MM.1S (cell line): ENCODE measurements at regions not wholly inside any gene's neighbourhood (a gene's known extent, or its start where the extent isn't known, plus 50 kb on each side); places are given as distances from the start of the nearest gene placed in this dataset.

Experiments
- DNase-seq: peaks from one replicate; pipeline ENCODE4 v3.0.0-alpha.2; 2015
- H2AFZ ChIP-seq: fragments of 300-600 bp; sonication (generic); 2 replicates; pipeline ENCODE4 v1.6.0; 2016; ENCODE audit warnings: antibody characterized with exemption, low read length
- H3F3A ChIP-seq: fragments of 300-600 bp; sonication (generic); 2 replicates; pipeline ENCODE4 v1.6.1; 2016; ENCODE audit warnings: mild to moderate bottlenecking, antibody characterized with exemption, low read length, moderate library complexity, mixed read lengths; ENCODE audit not compliant: insufficient read depth
- H3K27ac ChIP-seq: fragments of 300-600 bp; sonication (generic); 2 replicates; pipeline ENCODE4 v1.5.1; 2016; ENCODE audit warnings: mild to moderate bottlenecking, low read length
- H3K27me3 ChIP-seq: fragments of 300-600 bp; sonication (generic); replicated peaks from 2 replicates; pipeline ENCODE4 v1.6.0; 2016; ENCODE audit warnings: low read length; ENCODE audit not compliant: insufficient read depth
- H3K36me3 ChIP-seq: fragments of 300-600 bp; sonication (generic); replicated peaks from 2 replicates; pipeline ENCODE4 v1.6.1; 2016; ENCODE audit warnings: mild to moderate bottlenecking, low read length, mixed read lengths; ENCODE audit not compliant: insufficient read depth
- H3K4me1 ChIP-seq: fragments of 300-600 bp; sonication (generic); 2 replicates; pipeline ENCODE4 v1.6.1; 2016; ENCODE audit warnings: low read length, mixed read lengths
- H3K4me2 ChIP-seq: fragments of 300-600 bp; sonication (generic); 2 replicates; pipeline ENCODE4 v1.6.0; 2016; ENCODE audit warnings: low read depth, low read length
- H3K4me3 ChIP-seq: fragments of 300-600 bp; sonication (generic); 2 replicates; pipeline ENCODE4 v1.5.1; 2016; ENCODE audit warnings: low read length, mixed read lengths
- H3K79me2 ChIP-seq: fragments of 300-600 bp; sonication (generic); 2 replicates; pipeline ENCODE4 v1.6.1; 2016; ENCODE audit warnings: mixed run types, low read length, mixed read lengths
- H3K9ac ChIP-seq: fragments of 300-600 bp; sonication (generic); 2 replicates; pipeline ENCODE4 v1.6.1; 2016; ENCODE audit warnings: low read length, mixed read lengths
- H3K9me2 ChIP-seq: fragments of 300-600 bp; sonication (generic); replicated peaks from 2 replicates; pipeline ENCODE4 v1.6.1; 2016; ENCODE audit warnings: mild to moderate bottlenecking, low read length, mixed read lengths; ENCODE audit not compliant: insufficient read depth
- H3K9me3 ChIP-seq: fragments of 300-600 bp; sonication (generic); replicated peaks from 2 replicates; pipeline ENCODE4 v1.6.1; 2016; ENCODE audit warnings: mild to moderate bottlenecking, low read length, mixed read lengths; ENCODE audit not compliant: insufficient read depth
- H4K20me1 ChIP-seq: fragments of 300-600 bp; sonication (generic); 2 replicates; pipeline ENCODE4 v1.6.1; 2016; ENCODE audit warnings: mild to moderate bottlenecking, low read length, moderate library complexity, mixed read lengths; ENCODE audit not compliant: insufficient read depth
- EZH2 ChIP-seq: fragments of 300-600 bp; sonication (generic); optimal IDR thresholded peaks from 2 replicates; pipeline ENCODE3; 2017; ENCODE audit warnings: low read depth, mild to moderate bottlenecking, antibody characterized with exemption, low read length, mixed read lengths
- EZH2phosphoT487 ChIP-seq: fragments of 300-600 bp; sonication (generic); IDR thresholded peaks from 2 replicates; pipeline ENCODE4 v1.6.1; 2018; ENCODE audit warnings: antibody characterized with exemption, low read length
- TF ChIP-seq, protein P1 (sequence below): fragments of 300-600 bp; sonication (generic); IDR thresholded peaks from 2 replicates; pipeline ENCODE4 v1.5.1; 2016; ENCODE audit warnings: antibody characterized with exemption, low read length, mixed read lengths

DNA sequence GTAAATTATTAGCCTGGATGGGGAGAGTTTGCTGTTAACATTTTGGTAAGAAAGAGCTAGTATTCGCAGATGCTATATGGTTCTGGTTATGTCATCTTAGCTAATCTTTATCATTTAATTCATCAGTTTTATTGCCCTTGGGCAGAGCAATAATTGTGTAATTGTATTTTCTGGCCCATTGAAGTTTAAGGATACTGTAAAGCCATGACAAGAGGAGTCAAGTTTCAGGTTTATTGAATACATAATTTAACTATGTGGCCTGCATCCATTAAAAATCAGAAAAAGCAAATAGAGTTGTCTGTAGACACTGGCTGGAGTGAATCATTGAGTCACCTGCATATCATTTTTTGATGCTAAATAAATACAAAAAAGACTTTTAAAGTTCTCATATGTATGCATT is 255.8 kb downstream of the PRELID2 start:
- H3K4me3 ChIP-seq, result no peak overlapping the region
- no peaks in the 10 kb centered on the region for H3K9me3 ChIP-seq
- H4K20me1 ChIP-seq, result no peaks in the 10 kb centered on the region
- H2AFZ ChIP-seq, result no peak overlapping the region
- TF ChIP-seq, protein P1, sequence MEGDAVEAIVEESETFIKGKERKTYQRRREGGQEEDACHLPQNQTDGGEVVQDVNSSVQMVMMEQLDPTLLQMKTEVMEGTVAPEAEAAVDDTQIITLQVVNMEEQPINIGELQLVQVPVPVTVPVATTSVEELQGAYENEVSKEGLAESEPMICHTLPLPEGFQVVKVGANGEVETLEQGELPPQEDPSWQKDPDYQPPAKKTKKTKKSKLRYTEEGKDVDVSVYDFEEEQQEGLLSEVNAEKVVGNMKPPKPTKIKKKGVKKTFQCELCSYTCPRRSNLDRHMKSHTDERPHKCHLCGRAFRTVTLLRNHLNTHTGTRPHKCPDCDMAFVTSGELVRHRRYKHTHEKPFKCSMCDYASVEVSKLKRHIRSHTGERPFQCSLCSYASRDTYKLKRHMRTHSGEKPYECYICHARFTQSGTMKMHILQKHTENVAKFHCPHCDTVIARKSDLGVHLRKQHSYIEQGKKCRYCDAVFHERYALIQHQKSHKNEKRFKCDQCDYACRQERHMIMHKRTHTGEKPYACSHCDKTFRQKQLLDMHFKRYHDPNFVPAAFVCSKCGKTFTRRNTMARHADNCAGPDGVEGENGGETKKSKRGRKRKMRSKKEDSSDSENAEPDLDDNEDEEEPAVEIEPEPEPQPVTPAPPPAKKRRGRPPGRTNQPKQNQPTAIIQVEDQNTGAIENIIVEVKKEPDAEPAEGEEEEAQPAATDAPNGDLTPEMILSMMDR, result no peak
- TF ChIP-seq EZH2phosphoT487 (no peak), EZH2 (no peak)
- H3K9me2 ChIP-seq, result no peaks in the 10 kb centered on the region
- H3F3A ChIP-seq, result no peaks in the 10 kb centered on the region
- no peaks in the 10 kb centered on the region for H3K79me2 ChIP-seq
- no peak for DNase-seq
- H3K4me2 ChIP-seq, result no peak overlapping the region
- no peaks in the 10 kb centered on the region for H3K27me3 ChIP-seq
- no peaks in the 10 kb centered on the region for H3K36me3 ChIP-seq
- H3K4me1 ChIP-seq, result no peaks in the 10 kb centered on the region
- H3K9ac ChIP-seq, result no peak overlapping the region
- H3K27ac ChIP-seq, result no peak overlapping the region

DNA sequence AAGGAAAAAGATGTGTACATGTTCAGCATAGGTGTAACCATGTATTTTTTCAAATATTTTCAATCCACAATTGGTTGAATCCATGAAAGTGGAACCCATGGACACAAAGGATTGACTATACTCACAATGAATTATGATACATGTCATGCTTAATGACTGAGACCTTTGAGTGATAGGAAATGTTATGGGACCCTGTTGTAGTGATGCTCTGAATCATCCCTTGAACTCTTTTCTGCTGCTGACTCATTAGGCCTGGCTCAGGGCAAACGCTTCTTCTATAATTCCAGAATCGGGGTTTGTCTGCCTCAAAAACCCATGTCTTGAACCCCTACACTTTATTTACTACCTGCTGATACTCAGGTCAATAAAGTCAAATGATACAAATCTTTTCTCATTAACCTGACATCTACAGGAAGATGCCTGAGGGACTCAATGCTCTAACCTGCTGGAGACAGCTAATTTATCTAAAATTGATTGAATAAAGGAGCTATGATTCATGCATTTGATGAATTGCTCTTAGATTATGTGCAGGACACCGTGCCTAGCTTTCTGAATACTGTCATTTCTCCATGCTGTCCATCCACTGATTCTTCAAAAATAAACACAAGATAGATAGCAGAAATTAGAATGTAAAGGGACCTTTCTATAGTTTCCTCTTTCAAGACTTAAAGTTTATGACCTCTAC is 260.1 kb downstream of the PRELID2 start:
- H3K4me2 ChIP-seq, result no peak overlapping the region
- DNase-seq, result no peak
- H3K27ac ChIP-seq, result no peak overlapping the region
- no peaks in the 10 kb centered on the region for H3K36me3 ChIP-seq
- H3K9ac ChIP-seq, result no peak overlapping the region
- no peak overlapping the region for H2AFZ ChIP-seq
- no peaks in the 10 kb centered on the region for H3K79me2 ChIP-seq
- H3K9me3 ChIP-seq, result no peaks in the 10 kb centered on the region
- no peaks in the 10 kb centered on the region for H3K9me2 ChIP-seq
- TF ChIP-seq, protein P1, result no peak
- TF ChIP-seq EZH2phosphoT487, result no peak
- TF ChIP-seq EZH2, result no peak
- no peaks in the 10 kb centered on the region for H4K20me1 ChIP-seq
- no peaks in the 10 kb centered on the region for H3K27me3 ChIP-seq
- H3K4me3 ChIP-seq, result no peak overlapping the region
- no peaks in the 10 kb centered on the region for H3K4me1 ChIP-seq
- H3F3A ChIP-seq, result no peaks in the 10 kb centered on the region

DNA sequence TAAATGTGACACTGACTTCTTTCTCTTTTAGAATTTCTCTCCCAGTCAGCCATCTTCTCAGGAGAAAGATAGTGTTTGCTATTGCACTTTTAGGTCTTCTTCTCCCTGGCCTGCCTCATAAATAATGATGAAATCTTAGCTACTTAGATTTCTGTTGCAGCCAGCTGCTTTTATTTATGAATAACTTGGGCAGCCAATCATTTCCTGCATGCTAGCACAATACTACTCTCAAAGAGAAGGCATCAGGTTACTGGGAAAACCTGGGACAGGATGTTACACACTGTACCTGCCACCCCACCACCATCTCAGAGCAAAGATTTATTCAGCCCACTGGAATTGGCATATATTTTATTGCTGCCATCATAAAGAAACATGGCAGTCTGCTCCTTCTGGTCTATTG is 266.6 kb downstream of the PRELID2 start:
- H3K79me2 ChIP-seq, result no peaks in the 10 kb centered on the region
- TF ChIP-seq EZH2 (no peak), EZH2phosphoT487 (no peak)
- no peaks in the 10 kb centered on the region for H3F3A ChIP-seq
- H3K27me3 ChIP-seq, result no peaks in the 10 kb centered on the region
- H2AFZ ChIP-seq, result no peak overlapping the region
- no peaks in the 10 kb centered on the region for H3K9me3 ChIP-seq
- H3K27ac ChIP-seq, result no peak overlapping the region
- no peak overlapping the region for H3K9ac ChIP-seq
- no peak overlapping the region for H3K4me2 ChIP-seq
- H3K9me2 ChIP-seq, result no peaks in the 10 kb centered on the region
- H3K4me1 ChIP-seq, result no peaks in the 10 kb centered on the region
- no peak overlapping the region for H3K4me3 ChIP-seq
- no peak for DNase-seq
- H4K20me1 ChIP-seq, result no peaks in the 10 kb centered on the region
- H3K36me3 ChIP-seq, result no peaks in the 10 kb centered on the region

DNA sequence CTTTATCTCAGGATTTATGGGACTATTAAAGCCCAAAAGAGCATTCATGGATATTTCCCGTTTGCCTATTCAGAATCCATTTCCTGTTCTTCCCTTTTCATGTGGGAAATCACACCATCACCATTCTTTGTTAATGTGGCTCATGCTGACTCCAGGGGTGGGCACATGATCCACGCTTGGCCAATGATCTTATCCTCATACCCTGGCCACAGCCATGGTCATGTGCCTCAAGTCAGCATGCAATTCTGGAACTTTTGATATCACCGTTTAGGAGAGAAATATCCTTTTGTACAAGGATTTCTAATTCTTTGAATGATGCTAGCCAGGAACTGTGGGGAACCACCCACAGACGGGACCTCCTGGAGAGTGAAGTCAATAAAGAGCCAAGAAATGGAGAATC is 272.2 kb downstream of the PRELID2 start:
- Histone ChIP-seq H3K4me2 (no peak overlapping the region), H3K27ac (no peak overlapping the region), H4K20me1 (no peaks in the 10 kb centered on the region), H3K4me3 (no peak overlapping the region), H3K9me3 (no peaks in the 10 kb centered on the region), H3F3A (no peaks in the 10 kb centered on the region), H3K36me3 (no peaks in the 10 kb centered on the region), H3K9ac (no peak overlapping the region), H3K27me3 (no peaks in the 10 kb centered on the region), H3K9me2 (no peaks in the 10 kb centered on the region), H2AFZ (no peak overlapping the region), H3K79me2 (no peaks in the 10 kb centered on the region), H3K4me1 (no peaks in the 10 kb centered on the region)
- DNase-seq, result no peak
- TF ChIP-seq, protein P1, result no peak
- TF ChIP-seq EZH2 (no peak), EZH2phosphoT487 (no peak)
